OCI-LY3 (cell line): ENCODE measurements at regions not wholly inside any gene's neighbourhood (a gene's known extent, or its start where the extent isn't known, plus 50 kb on each side); places are given as distances from the start of the nearest gene placed in this dataset.

Experiments used
- CTCF ChIP-seq: fragments of 200-600, 300-600 bp; sonication (generic); IDR thresholded peaks from 2 replicates; pipeline ENCODE4 v1.5.1; 2014; ENCODE audit warnings: antibody characterized with exemption, low read length, low read depth
- EZH2phosphoT487 ChIP-seq: fragments of 200-600 bp; shearing (Covaris generic); IDR thresholded peaks from 2 replicates; pipeline ENCODE4 v1.6.1; 2018; ENCODE audit warnings: antibody characterized with exemption, mixed run types, low read depth

GRCh38 chr16:17925761-17926160 lies 410.8 kb downstream of the NPIPA8 start:
- TF ChIP-seq CTCF (no peak), EZH2phosphoT487 (no peak)
